Osteoblast (primary cell): ENCODE measurements at regions not wholly inside any gene's neighbourhood (a gene's known extent, or its start where the extent isn't known, plus 50 kb on each side); places are given as distances from the start of the nearest gene placed in this dataset.

ENCODE experiments used
- DNase-seq: peaks from one replicate; pipeline ENCODE4 v3.0.0; 2011; ENCODE audit warnings: low spot score, mixed read lengths; ENCODE audit not compliant: insufficient read length; ENCODE audit errors: missing footprints
- H2AFZ ChIP-seq: 2 replicates; pipeline ENCODE4 v1.6.0; 2011; ENCODE audit warnings: mild to moderate bottlenecking, low read length
- H3K27ac ChIP-seq: 2 replicates; pipeline ENCODE4 v1.5.1; 2011; ENCODE audit warnings: mild to moderate bottlenecking, low read depth, low read length, moderate library complexity
- H3K27me3 ChIP-seq: 2 replicates; pipeline ENCODE4 v1.6.0; 2012; ENCODE audit warnings: mild to moderate bottlenecking, control low read depth, inconsistent platforms, low read length, moderate library complexity; ENCODE audit not compliant: insufficient read depth
- H3K36me3 ChIP-seq: 2 replicates; pipeline ENCODE4 v1.5.1; 2011; ENCODE audit warnings: mild to moderate bottlenecking, low read length, control low read depth, moderate library complexity; ENCODE audit not compliant: insufficient read depth
- H3K4me1 ChIP-seq: 2 replicates; pipeline ENCODE4 v1.5.1; 2011; ENCODE audit warnings: mild to moderate bottlenecking, low read length, control low read depth, moderate library complexity; ENCODE audit not compliant: insufficient read depth
- H3K4me2 ChIP-seq: 2 replicates; pipeline ENCODE4 v1.6.0; 2011; ENCODE audit warnings: mild to moderate bottlenecking, low read length; ENCODE audit not compliant: insufficient read depth
- H3K4me3 ChIP-seq: fragments of 200-600 bp; sonication (generic); 3 replicates; pipeline ENCODE4 v1.5.1; 2012; ENCODE audit warnings: mild to moderate bottlenecking, low read length, inconsistent platforms; ENCODE audit not compliant: insufficient read depth
- H3K79me2 ChIP-seq: 2 replicates; pipeline ENCODE4 v1.6.0; 2012; ENCODE audit warnings: mild to moderate bottlenecking, low read length, control low read depth, inconsistent platforms; ENCODE audit not compliant: insufficient read depth
- H3K9me3 ChIP-seq: 2 replicates; pipeline ENCODE4 v1.5.1; 2011; ENCODE audit warnings: low read depth, low read length, control low read depth
- H4K20me1 ChIP-seq: 2 replicates; pipeline ENCODE4 v1.6.0; 2012; ENCODE audit warnings: mild to moderate bottlenecking, low read length, control low read depth; ENCODE audit not compliant: insufficient read depth
- TF ChIP-seq, protein P1 (sequence below): IDR thresholded peaks from 2 replicates; pipeline ENCODE4 v1.5.1; 2011; ENCODE audit warnings: mild to moderate bottlenecking, low read depth, low read length, moderate library complexity; ENCODE audit errors: extremely low read depth

DNA sequence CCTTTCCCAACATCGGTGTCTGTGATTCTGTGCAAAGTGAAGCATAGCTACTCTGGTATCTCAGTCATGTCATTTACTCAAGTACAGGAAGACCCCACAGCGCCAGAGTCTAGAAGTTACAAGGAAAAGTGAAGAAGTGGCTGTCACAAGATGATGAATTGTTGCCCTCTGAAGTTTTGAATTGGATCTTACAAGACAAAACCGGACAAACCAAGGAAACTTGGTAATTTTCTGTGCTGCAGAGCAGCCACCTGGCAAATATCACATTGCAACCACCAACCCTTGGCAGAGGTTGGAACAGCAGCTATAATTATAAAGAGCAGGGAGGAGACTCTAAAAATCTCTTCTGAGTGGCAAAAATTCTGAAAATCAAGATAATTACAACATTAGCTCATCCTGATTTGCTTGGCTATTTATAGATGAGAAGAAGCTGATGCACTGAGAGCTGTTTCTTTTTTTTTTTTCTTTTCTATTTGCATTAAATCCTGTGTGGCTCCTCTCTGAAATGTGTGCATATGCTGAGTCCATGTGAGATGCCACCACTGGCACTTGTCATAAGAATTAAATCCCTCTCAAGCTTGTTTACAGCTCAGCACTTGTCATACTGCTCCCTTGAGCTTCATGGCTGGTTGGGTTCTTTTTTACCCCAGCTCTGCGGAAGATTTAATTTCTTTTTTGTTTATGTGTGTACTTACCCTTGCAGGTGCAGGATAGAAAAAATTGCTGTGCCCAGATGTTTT, 68.0 kb upstream of the MNS1 start:
- H3K79me2 ChIP-seq = no peaks in the 10 kb centered on the region
- peak; percentile 35 for DNase-seq
- H2AFZ ChIP-seq = no peak overlapping the region
- no peak overlapping the region for H3K27ac ChIP-seq
- H4K20me1 ChIP-seq = no peaks in the 10 kb centered on the region
- TF ChIP-seq, protein P1, sequence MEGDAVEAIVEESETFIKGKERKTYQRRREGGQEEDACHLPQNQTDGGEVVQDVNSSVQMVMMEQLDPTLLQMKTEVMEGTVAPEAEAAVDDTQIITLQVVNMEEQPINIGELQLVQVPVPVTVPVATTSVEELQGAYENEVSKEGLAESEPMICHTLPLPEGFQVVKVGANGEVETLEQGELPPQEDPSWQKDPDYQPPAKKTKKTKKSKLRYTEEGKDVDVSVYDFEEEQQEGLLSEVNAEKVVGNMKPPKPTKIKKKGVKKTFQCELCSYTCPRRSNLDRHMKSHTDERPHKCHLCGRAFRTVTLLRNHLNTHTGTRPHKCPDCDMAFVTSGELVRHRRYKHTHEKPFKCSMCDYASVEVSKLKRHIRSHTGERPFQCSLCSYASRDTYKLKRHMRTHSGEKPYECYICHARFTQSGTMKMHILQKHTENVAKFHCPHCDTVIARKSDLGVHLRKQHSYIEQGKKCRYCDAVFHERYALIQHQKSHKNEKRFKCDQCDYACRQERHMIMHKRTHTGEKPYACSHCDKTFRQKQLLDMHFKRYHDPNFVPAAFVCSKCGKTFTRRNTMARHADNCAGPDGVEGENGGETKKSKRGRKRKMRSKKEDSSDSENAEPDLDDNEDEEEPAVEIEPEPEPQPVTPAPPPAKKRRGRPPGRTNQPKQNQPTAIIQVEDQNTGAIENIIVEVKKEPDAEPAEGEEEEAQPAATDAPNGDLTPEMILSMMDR = no peak
- H3K36me3 ChIP-seq = no peaks in the 10 kb centered on the region
- no peaks in the 10 kb centered on the region for H3K9me3 ChIP-seq
- peaks cover 6% of the 10 kb centered on the region for H3K27me3 ChIP-seq
- H3K4me1 ChIP-seq = peaks cover 3% of the 10 kb centered on the region
- H3K4me2 ChIP-seq = no peak overlapping the region
- H3K4me3 ChIP-seq = no peak overlapping the region

DNA sequence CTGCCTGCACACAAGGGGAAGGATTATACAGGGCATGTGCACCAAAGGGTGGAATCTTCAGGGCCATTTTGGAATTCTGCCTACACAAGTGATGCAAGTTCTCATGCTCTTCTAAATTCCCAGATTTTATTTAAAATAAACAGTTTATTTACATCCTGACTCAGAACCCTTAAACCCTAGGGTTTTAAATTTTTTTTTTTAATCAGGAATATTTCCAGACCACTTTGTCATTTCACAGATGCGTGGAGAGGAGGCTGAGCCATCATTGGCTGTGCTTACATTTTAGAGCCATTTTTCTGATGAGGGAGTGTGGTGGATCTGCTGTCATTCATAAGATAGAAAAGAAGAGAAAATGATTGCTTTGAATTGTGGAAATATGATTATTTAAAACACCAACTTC, 65.2 kb upstream of the MNS1 start:
- Histone ChIP-seq H2AFZ (no peak overlapping the region), H3K79me2 (no peaks in the 10 kb centered on the region), H3K9me3 (no peaks in the 10 kb centered on the region), H3K4me3 (no peak overlapping the region), H3K36me3 (no peaks in the 10 kb centered on the region), H3K4me1 (peaks cover 4% of the 10 kb centered on the region), H3K27me3 (peaks cover 12% of the 10 kb centered on the region), H3K27ac (no peak overlapping the region), H3K4me2 (no peak overlapping the region), H4K20me1 (no peaks in the 10 kb centered on the region)
- TF ChIP-seq, protein P1 = no peak
- no peak for DNase-seq

DNA sequence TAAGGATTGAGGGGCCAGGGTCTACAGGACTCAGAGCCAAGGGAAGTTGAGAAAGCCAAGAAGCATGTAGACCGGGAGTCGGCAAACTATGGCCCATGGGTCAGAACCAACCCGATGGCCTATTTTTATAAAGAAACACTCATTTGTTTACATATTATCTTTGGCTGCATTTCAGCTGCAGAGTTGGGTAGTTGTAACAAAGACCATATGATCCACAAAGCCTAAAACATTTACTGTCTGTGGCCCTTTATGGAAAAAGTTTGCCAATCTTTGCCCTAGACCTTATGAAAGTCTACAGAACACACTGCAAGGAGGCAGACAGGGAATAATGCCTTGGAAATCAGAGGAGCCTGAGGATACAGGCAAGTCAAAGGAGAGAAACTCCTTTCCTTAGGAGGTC, 63.2 kb upstream of the MNS1 start:
- no peak overlapping the region for H2AFZ ChIP-seq
- H3K27me3 ChIP-seq = peaks cover 12% of the 10 kb centered on the region
- H3K4me3 ChIP-seq = no peak overlapping the region
- H3K9me3 ChIP-seq = no peaks in the 10 kb centered on the region
- no peak overlapping the region for H3K27ac ChIP-seq
- H3K4me2 ChIP-seq = no peak overlapping the region
- DNase-seq = no peak
- no peaks in the 10 kb centered on the region for H3K36me3 ChIP-seq
- no peaks in the 10 kb centered on the region for H3K79me2 ChIP-seq
- H3K4me1 ChIP-seq = peaks cover 8% of the 10 kb centered on the region
- H4K20me1 ChIP-seq = no peaks in the 10 kb centered on the region
- TF ChIP-seq, protein P1 = no peak

DNA sequence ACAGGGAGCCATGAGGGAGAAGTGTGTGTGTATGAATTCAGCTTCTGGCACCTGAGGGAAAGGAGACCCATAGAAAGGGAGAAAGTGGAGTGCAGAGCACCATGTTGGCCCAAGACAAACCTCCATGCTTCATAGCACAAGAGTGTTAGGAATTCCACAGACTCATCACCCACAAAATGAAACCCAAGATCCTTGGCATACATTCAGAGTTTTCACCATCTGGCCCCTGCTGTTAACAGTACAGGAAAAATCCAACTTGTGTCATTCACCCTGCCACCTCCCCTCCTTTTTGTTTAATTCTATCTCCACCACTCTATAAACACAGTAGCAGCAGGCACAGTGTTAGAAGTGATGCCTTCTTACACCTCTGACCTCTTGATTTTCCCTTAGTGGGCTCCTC, 60.0 kb upstream of the MNS1 start:
- no peaks in the 10 kb centered on the region for H4K20me1 ChIP-seq
- DNase-seq = peak; percentile 57
- TF ChIP-seq, protein P1 = no peak

More for the DNA sequence above, 60.0 kb upstream of the MNS1 start:
- no peaks in the 10 kb centered on the region for H3K9me3 ChIP-seq
- H3K27me3 ChIP-seq = peaks cover 21% of the 10 kb centered on the region
- peaks cover 8% of the 10 kb centered on the region for H3K4me1 ChIP-seq
- no peak overlapping the region for H2AFZ ChIP-seq
- H3K27ac ChIP-seq = no peak overlapping the region
- no peak overlapping the region for H3K4me3 ChIP-seq
- H3K79me2 ChIP-seq = no peaks in the 10 kb centered on the region
- H3K36me3 ChIP-seq = no peaks in the 10 kb centered on the region
- H3K4me2 ChIP-seq = no peak overlapping the region
